GM12878 (cell line): ENCODE measurements at regions not wholly inside any gene's neighbourhood (a gene's known extent, or its start where the extent isn't known, plus 50 kb on each side); places are given as distances from the start of the nearest gene placed in this dataset.

Experiments used
- BMI1 ChIP-seq: fragments of 450-650 bp; IDR thresholded peaks from 2 replicates; pipeline ENCODE4 v1.6.1; 2016; ENCODE audit warnings: mild to moderate bottlenecking, moderate library complexity, borderline replicate concordance
- CHD2 ChIP-seq: IDR thresholded peaks from 2 replicates; pipeline ENCODE4 v1.6.1; 2011; ENCODE audit warnings: low read depth, low read length, improper control_type of control experiment, borderline replicate concordance
- EP300 ChIP-seq, 2 experiments: fragments of 150-350 bp in 1 of 2; IDR thresholded peaks; 2 replicates each; pipeline ENCODE4 v1.6.1; 2011 to 2012; ENCODE audit warnings: low read depth in 2 of 2, low read length in 2 of 2, borderline replicate concordance in 1 of 2, improper control_type of control experiment in 1 of 2, inconsistent platforms in 1 of 2; ENCODE audit not compliant: control insufficient read depth in 1 of 2
- ETV6 ChIP-seq, 2 experiments: fragments of 450-650 bp in 1 of 2; IDR thresholded peaks in 1 of 2; conservative IDR thresholded peaks in 1 of 2; 2 replicates each; pipeline ENCODE4 v1.6.1; 2014; ENCODE audit warnings: antibody characterized with exemption in 1 of 2, borderline replicate concordance in 1 of 2, low read depth in 1 of 2, mild to moderate bottlenecking in 1 of 2, moderate library complexity in 1 of 2
- HCFC1 ChIP-seq: fragments of 150-350 bp; IDR thresholded peaks from 2 replicates; pipeline ENCODE4 v1.6.1; 2014; ENCODE audit warnings: low read length
- KDM1A ChIP-seq: fragments of 200-600 bp; sonication (generic); IDR thresholded peaks from 2 replicates; pipeline ENCODE4 v1.6.1; 2016; ENCODE audit warnings: borderline replicate concordance
- PML ChIP-seq: IDR thresholded peaks from 2 replicates; pipeline ENCODE4 v1.6.1; 2012; ENCODE audit warnings: low read length, inconsistent platforms
- POLR2AphosphoS2 ChIP-seq: IDR thresholded peaks from 2 replicates; pipeline ENCODE4 v1.6.1; 2011; ENCODE audit warnings: low read depth, mild to moderate bottlenecking, low read length, improper control_type of control experiment, moderate library complexity
- RCOR1 ChIP-seq: conservative IDR thresholded peaks from 2 replicates; pipeline ENCODE4 v1.6.1; 2012; ENCODE audit warnings: low read depth, low read length, improper control_type of control experiment
- RELB ChIP-seq: fragments of 450-650 bp; IDR thresholded peaks from 2 replicates; pipeline ENCODE4 v1.6.1; 2017; ENCODE audit warnings: low read depth, mild to moderate bottlenecking, moderate library complexity
- SIX5 ChIP-seq: IDR thresholded peaks from 2 replicates; pipeline ENCODE4 v1.6.1; 2011; ENCODE audit warnings: mild to moderate bottlenecking, low read depth, low read length, moderate library complexity; ENCODE audit not compliant: severe bottlenecking
- SKIL ChIP-seq: fragments of 450-650 bp; IDR thresholded peaks from 2 replicates; pipeline ENCODE4 v1.6.1; 2017; ENCODE audit warnings: mild to moderate bottlenecking, low read depth, inconsistent platforms; ENCODE audit not compliant: poor library complexity, severe bottlenecking
- SMARCA5 ChIP-seq: fragments of 450-650 bp; IDR thresholded peaks from 2 replicates; pipeline ENCODE4 v1.6.1; 2017; ENCODE audit warnings: mild to moderate bottlenecking
- SP1 ChIP-seq: IDR thresholded peaks from one replicate; pipeline ENCODE4 v1.6.1; 2011; ENCODE audit warnings: low read depth, low read length
- SUPT20H ChIP-seq: IDR thresholded peaks from 2 replicates; pipeline ENCODE4 v1.6.1; 2011; ENCODE audit warnings: low read depth, mild to moderate bottlenecking, low read length, moderate library complexity, borderline replicate concordance; ENCODE audit not compliant: control insufficient read depth
- TAF1 ChIP-seq: IDR thresholded peaks from 2 replicates; pipeline ENCODE4 v1.6.1; 2011; ENCODE audit warnings: mild to moderate bottlenecking, low read depth, low read length, borderline replicate concordance
- ZBTB33 ChIP-seq: fragments of 450-650 bp; IDR thresholded peaks from 2 replicates; pipeline ENCODE4 v1.6.1; 2017; ENCODE audit warnings: mild to moderate bottlenecking
- ZNF687 ChIP-seq: fragments of 450-650 bp; IDR thresholded peaks from 2 replicates; pipeline ENCODE4 v1.6.1; 2017; ENCODE audit warnings: mild to moderate bottlenecking, moderate library complexity

- TF ChIP-seq POLR2AphosphoS2 (no peak), ETV6 (conservative IDR thresholded peaks at IDR 0.05 in 1 of 2, IDR thresholded peaks at IDR 0.05 in 1 of 2; ENCODE audit: borderline replicate concordance in 1 of 2, low read depth in 1 of 2) (peak in 1 of 2 experiments; percentile 87; a peak in 2 of 4 replicates), CHD2 (no peak), SIX5 (no peak), HCFC1 (no peak; the same call in 1 of the 2 replicates), BMI1 (0 out of 2 replicates have a peak, but pooled peaks have one; percentile 14), PML (0 out of 2 replicates have a peak, but pooled peaks have one; percentile 62), EP300 (IDR thresholded peaks at IDR 0.05; ENCODE audit: borderline replicate concordance in 1 of 2, control insufficient read depth in 1 of 2, low read depth in 2 of 2, low read length in 2 of 2) (peak in 1 of 2 experiments; percentile 44; a peak in 1 of 4 replicates), SP1 (peak; percentile 71), RCOR1 (0 out of 2 replicates have a peak, but pooled peaks have one; percentile 22), ZBTB33 (no peak), KDM1A (no peak), SKIL (peak; percentile 91), RELB (peak; percentile 65; the same call in 1 of the 2 replicates), TAF1 (peak; percentile 57; the same call in 1 of the 2 replicates), ZNF687 (peak; percentile 30; the same call in 1 of the 2 replicates), SUPT20H (no peak), SMARCA5 (0 out of 2 replicates have a peak, but pooled peaks have one; percentile 14)
Measured at GRCh38 chrX:39854772-39855747, 242.7 kb downstream of the BCOR start (continued).
